ENCODE measurements at regions not wholly inside any gene's neighbourhood (a gene's known extent, or its start where the extent isn't known, plus 50 kb on each side); places are given as distances from the start of the nearest gene placed in this dataset.

- TF ChIP-seq CTCF (IDR thresholded peaks at IDR 0.05) = no peak
- TF ChIP-seq POLR2A (IDR thresholded peaks at IDR 0.05) = no peak
These were observed 79.0 kb upstream of the RGS17 start for GRCh38 chr6:153210083-153210482.
